A673 (cell line): ENCODE measurements at regions not wholly inside any gene's neighbourhood (a gene's known extent, or its start where the extent isn't known, plus 50 kb on each side); places are given as distances from the start of the nearest gene placed in this dataset.
"Not testable (repeated sequence)": the region's sequence is repeated elsewhere in the genome, so short reads cannot be mapped to it uniquely, and the experiment has no call there.

Source experiments
- BruUV-seq: library from RNA; stranded (reverse); fragments of 400-500 nt; replicated peaks from 2 replicates; lab custom pipeline; 2021; lab: Mats Ljungman, UMichigan
- CTCF ChIA-PET: fragments of 300-600 bp; sonication (Branson Sonifier 250); formaldehyde crosslinking; loops from one replicate; lab custom pipeline; 2022; ENCODE audit warnings: antibody characterized with exemption; lab: Charles Lee
- POLR2A ChIA-PET: fragments of 300-600 bp; sonication (Branson Sonifier 250); formaldehyde crosslinking; loops from one replicate; lab custom pipeline; 2022; ENCODE audit warnings: antibody characterized with exemption; ENCODE audit not compliant: low non-redundant PET; lab: Charles Lee
- DNase-seq: peaks from one replicate; pipeline ENCODE4 v3.0.0-alpha.2; 2015; ENCODE audit warnings: low spot score
- H3K27ac ChIP-seq: fragments of 200-600 bp; sonication (generic); 2 replicates; pipeline ENCODE4 v1.5.1; 2016; ENCODE audit warnings: mixed run types, low read depth, mild to moderate bottlenecking, mixed read lengths, antibody characterized with exemption, low read length; ENCODE audit not compliant: poor library complexity, severe bottlenecking
- H3K27me3 ChIP-seq: fragments of 200-600 bp; sonication (generic); replicated peaks from 2 replicates; pipeline ENCODE4 v1.6.1; 2017; ENCODE audit warnings: mixed run types, low read depth, mild to moderate bottlenecking, mixed read lengths, antibody characterized with exemption, low read length; ENCODE audit not compliant: insufficient read depth, poor library complexity
- H3K36me3 ChIP-seq: fragments of 200-600 bp; sonication (generic); 2 replicates; pipeline ENCODE4 v1.6.1; 2016; ENCODE audit warnings: mixed run types, mild to moderate bottlenecking, mixed read lengths, antibody characterized with exemption, low read length; ENCODE audit not compliant: insufficient read depth, poor library complexity, severe bottlenecking
- H3K4me1 ChIP-seq: fragments of 200-600 bp; sonication (generic); 2 replicates; pipeline ENCODE4 v1.6.1; 2017; ENCODE audit warnings: mixed run types, mild to moderate bottlenecking, mixed read lengths, antibody characterized with exemption, low read length; ENCODE audit not compliant: insufficient read depth, poor library complexity, severe bottlenecking
- H3K4me3 ChIP-seq: fragments of 200-600 bp; sonication (generic); 2 replicates; pipeline ENCODE4 v1.5.1; 2016; ENCODE audit warnings: low read depth, mixed run types, mild to moderate bottlenecking, mixed read lengths, low read length; ENCODE audit not compliant: poor library complexity, severe bottlenecking
- H3K9me3 ChIP-seq: fragments of 200-600 bp; sonication (generic); 2 replicates; pipeline ENCODE4 v1.6.1; 2016; ENCODE audit warnings: mixed run types, low read depth, mild to moderate bottlenecking, mixed read lengths, antibody characterized with exemption, low read length; ENCODE audit not compliant: poor library complexity, severe bottlenecking
- EZH2 ChIP-seq: fragments of 200-600 bp; sonication (generic); IDR thresholded peaks from 2 replicates; pipeline ENCODE4 v1.6.1; 2017; ENCODE audit warnings: borderline replicate concordance, low read depth, mild to moderate bottlenecking, mixed read lengths, antibody characterized with exemption, low read length; ENCODE audit not compliant: poor library complexity, severe bottlenecking
- intact Hi-C: fragments of 100-400 bp; cut with micrococcal nuclease; formaldehyde crosslinking; loops from one replicate; pipeline ENCODE4 v1.10.0; 2022; ENCODE audit not compliant: unreplicated experiment
- TF ChIP-seq, protein P1 (sequence below): fragments of 300-800, 200-600 bp; sonication (generic); conservative IDR thresholded peaks from 2 replicates; pipeline ENCODE4 v1.5.1; 2017; ENCODE audit warnings: low read depth, mild to moderate bottlenecking, antibody characterized with exemption, low read length, moderate library complexity, mixed read lengths

DNA sequence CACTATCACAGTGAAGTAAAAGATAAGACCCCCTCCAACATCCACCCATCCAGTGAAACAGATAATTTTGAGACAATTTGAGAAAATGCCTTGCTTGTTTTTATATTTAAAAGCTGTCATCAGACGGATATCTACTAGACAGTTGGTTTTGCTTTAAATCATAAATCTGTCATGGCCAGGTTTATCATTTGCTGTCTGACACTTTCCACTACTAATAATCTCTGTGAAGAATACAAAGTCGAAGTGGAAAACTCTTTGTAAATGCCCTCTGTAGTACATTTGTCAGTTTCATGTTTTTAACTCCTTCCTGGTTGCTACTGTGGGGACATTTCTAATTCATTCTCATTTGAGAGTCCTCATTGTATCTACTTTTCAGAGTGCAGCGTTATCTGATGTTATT lies 1606.2 kb upstream of the PCDH7 start:
- TF ChIP-seq, protein P1, sequence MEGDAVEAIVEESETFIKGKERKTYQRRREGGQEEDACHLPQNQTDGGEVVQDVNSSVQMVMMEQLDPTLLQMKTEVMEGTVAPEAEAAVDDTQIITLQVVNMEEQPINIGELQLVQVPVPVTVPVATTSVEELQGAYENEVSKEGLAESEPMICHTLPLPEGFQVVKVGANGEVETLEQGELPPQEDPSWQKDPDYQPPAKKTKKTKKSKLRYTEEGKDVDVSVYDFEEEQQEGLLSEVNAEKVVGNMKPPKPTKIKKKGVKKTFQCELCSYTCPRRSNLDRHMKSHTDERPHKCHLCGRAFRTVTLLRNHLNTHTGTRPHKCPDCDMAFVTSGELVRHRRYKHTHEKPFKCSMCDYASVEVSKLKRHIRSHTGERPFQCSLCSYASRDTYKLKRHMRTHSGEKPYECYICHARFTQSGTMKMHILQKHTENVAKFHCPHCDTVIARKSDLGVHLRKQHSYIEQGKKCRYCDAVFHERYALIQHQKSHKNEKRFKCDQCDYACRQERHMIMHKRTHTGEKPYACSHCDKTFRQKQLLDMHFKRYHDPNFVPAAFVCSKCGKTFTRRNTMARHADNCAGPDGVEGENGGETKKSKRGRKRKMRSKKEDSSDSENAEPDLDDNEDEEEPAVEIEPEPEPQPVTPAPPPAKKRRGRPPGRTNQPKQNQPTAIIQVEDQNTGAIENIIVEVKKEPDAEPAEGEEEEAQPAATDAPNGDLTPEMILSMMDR: no peak
- no peak for TF ChIP-seq EZH2
- no peaks in the 10 kb centered on the region for H3K9me3 ChIP-seq
- H3K27ac ChIP-seq: no peak overlapping the region
- H3K4me3 ChIP-seq: no peak overlapping the region
- ChIA-PET POLR2A (no interaction called here), CTCF (no interaction called here)
- intact Hi-C loops: no loop called here
- BruUV-seq: no TSS peak
- no peaks in the 10 kb centered on the region for H3K4me1 ChIP-seq
- no peaks in the 10 kb centered on the region for H3K27me3 ChIP-seq
- no peak for DNase-seq
- H3K36me3 ChIP-seq: no peaks in the 10 kb centered on the region

DNA sequence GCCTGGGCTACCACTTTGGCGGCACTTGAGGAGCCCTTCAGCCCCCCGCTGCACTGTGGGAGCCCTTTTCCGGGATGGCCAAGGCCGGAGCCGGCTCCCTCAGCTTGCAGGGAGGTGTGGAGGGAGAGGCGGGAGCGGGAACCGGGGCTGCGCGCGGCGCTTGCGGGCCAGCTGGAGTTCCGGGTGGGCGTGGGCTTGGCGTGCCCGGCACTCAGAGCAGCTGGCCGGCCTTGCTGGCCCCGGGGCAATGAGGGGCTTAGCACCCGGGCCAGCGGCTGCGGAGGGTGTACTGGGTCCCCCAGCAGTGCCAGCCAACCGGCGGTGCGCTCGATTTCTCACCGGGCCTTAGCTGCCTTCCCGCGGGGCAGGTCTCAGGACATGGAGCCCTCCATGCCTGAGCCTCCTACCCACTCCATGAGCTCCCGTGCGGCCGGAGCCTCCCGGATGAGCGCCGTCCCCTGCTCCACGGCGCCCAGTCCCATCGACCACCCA lies 1602.9 kb upstream of the PCDH7 start:
- not testable (repeated sequence) for DNase-seq, H3K27me3 ChIP-seq

GRCh38 chr4:29121586-29121985 lies 1598.6 kb upstream of the PCDH7 start:
- BruUV-seq: no TSS peak
- H3K27ac ChIP-seq: no peak overlapping the region
- no peak overlapping the region for H3K4me3 ChIP-seq
- CTCF ChIA-PET: no interaction called here
- no peaks in the 10 kb centered on the region for H3K27me3 ChIP-seq
- H3K9me3 ChIP-seq: no peaks in the 10 kb centered on the region
- no peaks in the 10 kb centered on the region for H3K36me3 ChIP-seq
- H3K4me1 ChIP-seq: no peaks in the 10 kb centered on the region
- POLR2A ChIA-PET: no interaction called here
- TF ChIP-seq, protein P1: no peak
- TF ChIP-seq EZH2: no peak
- intact Hi-C loops: no loop called here
- no peak for DNase-seq

More for the DNA sequence above, 1602.9 kb upstream of the PCDH7 start:
- H3K9me3 ChIP-seq, CTCF ChIA-PET, BruUV-seq, H3K4me3 ChIP-seq, POLR2A ChIA-PET, H3K27ac ChIP-seq, H3K36me3 ChIP-seq, intact Hi-C loops, H3K4me1 ChIP-seq: not testable (repeated sequence)

DNA sequence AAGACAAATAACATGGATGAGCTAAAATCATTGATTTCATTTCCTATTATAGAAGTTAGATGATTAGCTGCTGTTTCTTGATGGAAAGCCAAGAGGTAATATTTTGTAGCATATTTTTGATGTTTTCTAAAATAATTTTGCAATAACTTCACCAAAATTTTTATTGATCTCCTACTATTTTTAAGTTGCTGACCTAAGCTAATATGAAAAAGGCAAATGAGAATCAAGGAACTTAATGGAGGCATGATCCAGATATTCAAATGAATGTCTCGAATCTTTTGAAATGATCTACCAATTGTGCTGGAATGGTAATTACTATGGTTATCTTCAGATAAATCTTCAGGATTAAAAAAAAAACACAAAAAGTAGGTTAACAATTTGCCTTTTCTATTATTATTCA lies 1591.4 kb upstream of the PCDH7 start:
- BruUV-seq: no TSS peak
- no peaks in the 10 kb centered on the region for H3K4me1 ChIP-seq
- no peaks in the 10 kb centered on the region for H3K27me3 ChIP-seq
- ChIA-PET POLR2A (no interaction called here), CTCF (no interaction called here)
- no peak for TF ChIP-seq EZH2
- TF ChIP-seq, protein P1: no peak
- no peak overlapping the region for H3K4me3 ChIP-seq
- H3K27ac ChIP-seq: no peak overlapping the region
- no peaks in the 10 kb centered on the region for H3K36me3 ChIP-seq
- H3K9me3 ChIP-seq: no peaks in the 10 kb centered on the region
- no peak for DNase-seq
- intact Hi-C loops: no loop called here
